ENCODE measurements at regions not wholly inside any gene's neighbourhood (a gene's known extent, or its start where the extent isn't known, plus 50 kb on each side); places are given as distances from the start of the nearest gene placed in this dataset.

DNA sequence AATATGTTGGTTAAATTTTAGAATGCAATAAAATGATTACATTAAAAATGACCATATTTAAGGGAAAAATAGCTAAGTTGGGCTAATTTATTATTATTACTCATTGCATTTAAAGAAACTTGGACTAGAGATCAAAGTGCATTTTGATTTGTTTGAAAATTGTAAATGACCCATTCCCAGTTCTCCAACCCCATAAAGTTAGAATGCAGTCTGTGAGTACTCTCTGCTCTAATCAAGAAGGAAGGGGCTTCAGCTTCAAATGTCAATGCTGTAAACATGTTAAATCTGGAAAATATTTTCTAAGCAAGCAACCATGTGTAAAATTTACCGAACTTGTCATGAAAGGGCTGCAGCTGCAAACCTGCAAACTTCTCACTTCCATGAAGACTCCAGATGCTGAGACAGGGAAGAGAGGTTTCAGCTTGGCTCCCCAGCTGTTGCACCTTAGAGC lies 232.7 kb downstream of the TTLL7 start:
- Histone ChIP-seq H3K27ac (no peak overlapping the region), H3K27me3 (no peaks in the 10 kb centered on the region), H3K4me1 (peaks cover 0 to 11% (median 0%) of the 10 kb centered on the region in 9 donors), H3K36me3 (no peaks in the 10 kb centered on the region), H3K9me3 (no peaks in the 10 kb centered on the region), H3K4me3 (no peak overlapping the region)
- TF ChIP-seq, protein P1, sequence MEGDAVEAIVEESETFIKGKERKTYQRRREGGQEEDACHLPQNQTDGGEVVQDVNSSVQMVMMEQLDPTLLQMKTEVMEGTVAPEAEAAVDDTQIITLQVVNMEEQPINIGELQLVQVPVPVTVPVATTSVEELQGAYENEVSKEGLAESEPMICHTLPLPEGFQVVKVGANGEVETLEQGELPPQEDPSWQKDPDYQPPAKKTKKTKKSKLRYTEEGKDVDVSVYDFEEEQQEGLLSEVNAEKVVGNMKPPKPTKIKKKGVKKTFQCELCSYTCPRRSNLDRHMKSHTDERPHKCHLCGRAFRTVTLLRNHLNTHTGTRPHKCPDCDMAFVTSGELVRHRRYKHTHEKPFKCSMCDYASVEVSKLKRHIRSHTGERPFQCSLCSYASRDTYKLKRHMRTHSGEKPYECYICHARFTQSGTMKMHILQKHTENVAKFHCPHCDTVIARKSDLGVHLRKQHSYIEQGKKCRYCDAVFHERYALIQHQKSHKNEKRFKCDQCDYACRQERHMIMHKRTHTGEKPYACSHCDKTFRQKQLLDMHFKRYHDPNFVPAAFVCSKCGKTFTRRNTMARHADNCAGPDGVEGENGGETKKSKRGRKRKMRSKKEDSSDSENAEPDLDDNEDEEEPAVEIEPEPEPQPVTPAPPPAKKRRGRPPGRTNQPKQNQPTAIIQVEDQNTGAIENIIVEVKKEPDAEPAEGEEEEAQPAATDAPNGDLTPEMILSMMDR (IDR thresholded peaks at IDR 0.05), result no peak
- ATAC-seq (no peak), DNase-seq (no peak)
- intact Hi-C loops (cut with DNase I), result no loop called here
- WGBS, 2 donors, result 82 to 95% methylated on average over 1 of the region's 1 CpG

DNA sequence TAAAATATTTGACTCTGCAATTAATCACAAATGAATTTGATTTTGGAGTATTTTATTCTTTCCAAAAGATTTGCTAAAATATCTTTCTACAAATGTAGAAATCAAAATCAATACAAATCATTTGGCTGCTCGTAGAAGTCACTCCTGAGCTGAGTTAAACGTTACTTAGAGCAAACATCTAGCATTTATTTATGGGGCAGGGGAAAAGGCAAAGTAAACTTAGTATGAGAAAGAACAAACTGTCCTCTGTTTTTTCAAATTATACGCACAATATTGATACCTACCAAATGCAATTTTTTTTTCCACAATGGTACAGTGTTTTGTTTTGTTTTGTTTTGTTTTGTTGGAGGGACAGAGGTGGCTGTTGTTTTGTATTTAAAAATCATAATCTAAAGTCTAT lies 233.8 kb downstream of the TTLL7 start:
- no peak overlapping the region for H3K4me3 ChIP-seq
- no peaks in the 10 kb centered on the region for H3K9me3 ChIP-seq
- no peak for DNase-seq
- TF ChIP-seq, protein P1 (IDR thresholded peaks at IDR 0.05), result no peak
- peaks cover 0 to 11% (median 0%) of the 10 kb centered on the region in 9 donors for H3K4me1 ChIP-seq
- intact Hi-C loops (cut with DNase I), result no loop called here
- no peaks in the 10 kb centered on the region for H3K27me3 ChIP-seq
- no peak for ATAC-seq
- 93% methylated on average over 3 of the region's 3 CpGs for WGBS, 2 donors
- H3K27ac ChIP-seq, result no peak overlapping the region
- H3K36me3 ChIP-seq, result no peaks in the 10 kb centered on the region

GRCh38 chr1:83764209-83764608 lies 234.7 kb downstream of the TTLL7 start:
- intact Hi-C loops (cut with DNase I), result no loop called here
- H3K4me3 ChIP-seq, result no peak overlapping the region
- 80 to 81% methylated on average over 2 of the region's 2 CpGs for WGBS, 2 donors

GRCh38 chr1:83763361-83764095 lies 235.4 kb downstream of the TTLL7 start:
- Histone ChIP-seq H3K27ac (no peak overlapping the region), H3K4me3 (no peak overlapping the region), H3K27me3 (no peaks in the 10 kb centered on the region), H3K9me3 (no peaks in the 10 kb centered on the region), H3K4me1 (peaks cover 0 to 11% (median 0%) of the 10 kb centered on the region in 9 donors), H3K36me3 (no peaks in the 10 kb centered on the region)
- intact Hi-C loops (cut with DNase I), result no loop called here
- TF ChIP-seq, protein P1 (IDR thresholded peaks at IDR 0.05), result no peak
- ATAC-seq (no peak), DNase-seq (no peak)
- 37 to 46% methylated on average over 6 of the region's 6 CpGs for WGBS, 2 donors

More at GRCh38 chr1:83764209-83764608, 234.7 kb downstream of the TTLL7 start:
- TF ChIP-seq, protein P1 (IDR thresholded peaks at IDR 0.05), result no peak
- Histone ChIP-seq H3K9me3 (no peaks in the 10 kb centered on the region), H3K27me3 (no peaks in the 10 kb centered on the region), H3K27ac (no peak overlapping the region), H3K36me3 (no peaks in the 10 kb centered on the region), H3K4me1 (peaks cover 0 to 11% (median 0%) of the 10 kb centered on the region in 9 donors)
- DNase-seq (no peak), ATAC-seq (no peak)
